Thoracic aorta (tissue), 2 donors: ENCODE measurements at regions not wholly inside any gene's neighbourhood (a gene's known extent, or its start where the extent isn't known, plus 50 kb on each side); places are given as distances from the start of the nearest gene placed in this dataset.

Experiments
- ATAC-seq: fragments of 150-250 bp; one replicate; pipeline ENCODE4 v1.8.0; 2017; ENCODE audit warnings: low read depth; ENCODE audit not compliant: insufficient number of reproducible peaks, low FRiP score
- DNase-seq: peaks from one replicate; pipeline ENCODE4 v3.0.0-alpha.2; 2020; ENCODE audit warnings: low spot score
- H3K27ac ChIP-seq, 2 donors: fragments of 200-600 bp; sonication (generic); 1 replicate in 1 of 2; 2 replicates in 1 of 2; pipeline ENCODE4 v1.5.1; 2016; ENCODE audit warnings: mild to moderate bottlenecking in 2 of 2, moderate library complexity in 2 of 2
- H3K27me3 ChIP-seq: fragments of 200-600 bp; sonication (generic); replicated peaks from 2 replicates; pipeline ENCODE4 v1.6.0; 2016; ENCODE audit warnings: mild to moderate bottlenecking; ENCODE audit not compliant: insufficient read depth
- H3K36me3 ChIP-seq: fragments of 200-600 bp; sonication (generic); one replicate; pipeline ENCODE4 v1.5.1; 2016
- H3K4me1 ChIP-seq, 2 donors: fragments of 200-600 bp; sonication (generic); 1 replicate in 1 of 2; 2 replicates in 1 of 2; pipeline versions ENCODE4 v1.5.1 to v1.6.0; 2016; ENCODE audit warnings: low read depth in 2 of 2, mild to moderate bottlenecking in 1 of 2; ENCODE audit not compliant: control insufficient read depth in 1 of 2
- H3K4me3 ChIP-seq: fragments of 200-600 bp; sonication (generic); 2 replicates; pipeline ENCODE4 v1.5.1; 2016; ENCODE audit warnings: mild to moderate bottlenecking
- H3K9me3 ChIP-seq: fragments of 200-600 bp; sonication (generic); 2 replicates; pipeline ENCODE4 v1.5.1; 2016
- TF ChIP-seq, protein P1 (sequence below): fragments of 200-600 bp; sonication (generic); IDR thresholded peaks from one replicate; pipeline ENCODE4 v1.5.1; 2019; ENCODE audit warnings: antibody characterized with exemption

DNA sequence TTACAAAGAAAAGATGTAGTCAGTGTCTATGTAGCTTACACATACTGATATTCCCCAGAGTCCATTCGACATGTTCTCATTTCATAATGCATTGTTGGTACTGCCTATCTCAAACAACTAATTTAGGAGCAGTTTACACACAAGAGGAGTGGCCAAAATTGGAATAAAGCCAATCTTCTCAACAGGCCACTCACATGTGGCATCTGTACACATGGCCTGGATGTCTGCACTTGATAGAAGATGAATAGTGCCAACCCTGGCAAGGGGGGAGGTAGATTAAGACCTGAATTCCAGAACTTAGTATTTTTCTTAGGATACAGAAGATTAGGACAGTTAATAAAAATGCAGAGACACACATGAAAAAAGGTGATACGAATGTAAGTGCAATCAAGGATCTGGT lies 125.3 kb upstream of the STARD3NL start:
- DNase-seq (no peak), ATAC-seq (no peak)
- Histone ChIP-seq H3K4me3 (no peak overlapping the region), H3K27me3 (no peaks in the 10 kb centered on the region), H3K36me3 (no peaks in the 10 kb centered on the region), H3K27ac (no peak overlapping the region), H3K9me3 (no peaks in the 10 kb centered on the region), H3K4me1 (no peaks in the 10 kb centered on the region)
- TF ChIP-seq, protein P1, sequence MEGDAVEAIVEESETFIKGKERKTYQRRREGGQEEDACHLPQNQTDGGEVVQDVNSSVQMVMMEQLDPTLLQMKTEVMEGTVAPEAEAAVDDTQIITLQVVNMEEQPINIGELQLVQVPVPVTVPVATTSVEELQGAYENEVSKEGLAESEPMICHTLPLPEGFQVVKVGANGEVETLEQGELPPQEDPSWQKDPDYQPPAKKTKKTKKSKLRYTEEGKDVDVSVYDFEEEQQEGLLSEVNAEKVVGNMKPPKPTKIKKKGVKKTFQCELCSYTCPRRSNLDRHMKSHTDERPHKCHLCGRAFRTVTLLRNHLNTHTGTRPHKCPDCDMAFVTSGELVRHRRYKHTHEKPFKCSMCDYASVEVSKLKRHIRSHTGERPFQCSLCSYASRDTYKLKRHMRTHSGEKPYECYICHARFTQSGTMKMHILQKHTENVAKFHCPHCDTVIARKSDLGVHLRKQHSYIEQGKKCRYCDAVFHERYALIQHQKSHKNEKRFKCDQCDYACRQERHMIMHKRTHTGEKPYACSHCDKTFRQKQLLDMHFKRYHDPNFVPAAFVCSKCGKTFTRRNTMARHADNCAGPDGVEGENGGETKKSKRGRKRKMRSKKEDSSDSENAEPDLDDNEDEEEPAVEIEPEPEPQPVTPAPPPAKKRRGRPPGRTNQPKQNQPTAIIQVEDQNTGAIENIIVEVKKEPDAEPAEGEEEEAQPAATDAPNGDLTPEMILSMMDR: no peak

DNA sequence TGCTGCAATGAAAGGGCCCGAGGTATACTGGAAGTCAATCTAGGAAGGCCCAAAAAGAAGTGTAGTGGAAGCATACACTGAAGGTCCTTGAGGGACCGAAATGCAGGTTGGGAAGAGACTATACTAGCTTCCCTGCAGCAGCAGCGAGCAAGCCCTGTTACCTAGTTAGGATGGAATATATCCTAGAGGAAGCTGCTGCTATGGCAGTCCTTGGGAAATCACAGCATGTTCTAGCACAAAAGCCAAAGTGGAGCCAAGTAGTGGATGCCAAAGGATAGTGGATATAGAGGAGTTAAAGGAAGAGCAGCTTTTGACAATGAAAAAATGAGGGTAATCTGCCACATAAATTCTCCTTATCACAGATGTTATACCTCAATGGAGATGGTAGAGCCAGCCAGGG lies 123.8 kb upstream of the STARD3NL start:
- no peak overlapping the region for H3K27ac ChIP-seq
- no peaks in the 10 kb centered on the region for H3K27me3 ChIP-seq
- H3K4me1 ChIP-seq: no peaks in the 10 kb centered on the region
- TF ChIP-seq, protein P1: no peak
- no peaks in the 10 kb centered on the region for H3K36me3 ChIP-seq
- no peaks in the 10 kb centered on the region for H3K9me3 ChIP-seq
- H3K4me3 ChIP-seq: no peak overlapping the region
- DNase-seq: no peak
- no peak for ATAC-seq

- H3K27me3 ChIP-seq: no peaks in the 10 kb centered on the region
- ATAC-seq (no peak), DNase-seq (no peak)
- TF ChIP-seq, protein P1: no peak
- no peak overlapping the region for H3K27ac ChIP-seq
- H3K4me1 ChIP-seq: no peaks in the 10 kb centered on the region
- no peaks in the 10 kb centered on the region for H3K9me3 ChIP-seq
- no peak overlapping the region for H3K4me3 ChIP-seq
- H3K36me3 ChIP-seq: no peaks in the 10 kb centered on the region
Measured at GRCh38 chr7:38057829-38058228, 120.2 kb upstream of the STARD3NL start.

GRCh38 chr7:38060116-38060515 lies 117.9 kb upstream of the STARD3NL start:
- Histone ChIP-seq H3K9me3 (no peaks in the 10 kb centered on the region), H3K4me1 (no peaks in the 10 kb centered on the region), H3K27ac (no peak overlapping the region), H3K27me3 (no peaks in the 10 kb centered on the region), H3K4me3 (no peak overlapping the region), H3K36me3 (no peaks in the 10 kb centered on the region)
- ATAC-seq (no peak), DNase-seq (no peak)
- TF ChIP-seq, protein P1: no peak

GRCh38 chr7:38060637-38061036 lies 117.4 kb upstream of the STARD3NL start:
- no peaks in the 10 kb centered on the region for H3K36me3 ChIP-seq
- no peak for ATAC-seq
- H3K27me3 ChIP-seq: no peaks in the 10 kb centered on the region
- TF ChIP-seq, protein P1: no peak
- no peak overlapping the region for H3K4me3 ChIP-seq
- no peak overlapping the region for H3K27ac ChIP-seq
- H3K4me1 ChIP-seq: no peaks in the 10 kb centered on the region
- no peak for DNase-seq
- no peaks in the 10 kb centered on the region for H3K9me3 ChIP-seq
